ENCODE measurements at regions not wholly inside any gene's neighbourhood (a gene's known extent, or its start where the extent isn't known, plus 50 kb on each side); places are given as distances from the start of the nearest gene placed in this dataset.

GRCh38 chr12:33649992-33650391, 210.4 kb upstream of the SYT10 start:
- Histone ChIP-seq H3K23ac (ENCODE audit: low read length) (no peak overlapping the region), H2BK120ac (ENCODE audit: low read depth, low read length) (no peak overlapping the region), H2BK5ac (ENCODE audit: low read length) (no peak overlapping the region), H3K18ac (ENCODE audit: low read length) (no peak overlapping the region), H4K8ac (ENCODE audit: low read depth, low read length) (no peak overlapping the region), H3K9ac (ENCODE audit: low read length) (no peak overlapping the region), H3K36me3 (ENCODE audit: control insufficient read depth, insufficient read depth, low read length) (no peaks in the 10 kb centered on the region), H3K79me2 (ENCODE audit: control insufficient read depth, insufficient read depth, low read length) (no peaks in the 10 kb centered on the region), H3K4me2 (ENCODE audit: low read length) (no peak overlapping the region), H2AK5ac (ENCODE audit: low read length) (no peak overlapping the region), H3K27ac (ENCODE audit: low read depth, low read length) (no peak overlapping the region), H3K56ac (ENCODE audit: low read length) (no peak overlapping the region), H3K4me1 (ENCODE audit: control insufficient read depth, low read depth, low read length) (no peaks in the 10 kb centered on the region), H2BK15ac (replicated peaks; ENCODE audit: low read depth) (no peak overlapping the region), H3K27me3 (ENCODE audit: insufficient read depth, low read length, poor library complexity) (no peaks in the 10 kb centered on the region), H3K4ac (ENCODE audit: low read depth, low read length) (no peak overlapping the region), H4K5ac (ENCODE audit: low read length) (no peak overlapping the region), H3K4me3 (ENCODE audit: low read length) (no peak overlapping the region), H3K79me1 (ENCODE audit: low read length) (no peaks in the 10 kb centered on the region)
- no CpG with 5 or more reads among the region's 4 CpGs for WGBS (ENCODE audit: extremely low coverage, insufficient coverage, low lambda C conversion rate)
- DNase-seq, result no peak

- Histone ChIP-seq H3K27me3 (ENCODE audit: insufficient read depth, low read length, poor library complexity) (no peaks in the 10 kb centered on the region), H2BK120ac (ENCODE audit: low read depth, low read length) (no peak overlapping the region), H3K4me1 (ENCODE audit: control insufficient read depth, low read depth, low read length) (no peaks in the 10 kb centered on the region), H4K8ac (ENCODE audit: low read depth, low read length) (no peak overlapping the region), H3K27ac (ENCODE audit: low read depth, low read length) (no peak overlapping the region), H3K79me1 (ENCODE audit: low read length) (no peaks in the 10 kb centered on the region), H2BK15ac (replicated peaks; ENCODE audit: low read depth) (no peak overlapping the region), H2BK5ac (ENCODE audit: low read length) (no peak overlapping the region), H3K79me2 (ENCODE audit: control insufficient read depth, insufficient read depth, low read length) (no peaks in the 10 kb centered on the region), H3K56ac (ENCODE audit: low read length) (no peak overlapping the region), H3K4me2 (ENCODE audit: low read length) (no peak overlapping the region), H3K18ac (ENCODE audit: low read length) (no peak overlapping the region), H3K9ac (ENCODE audit: low read length) (no peak overlapping the region), H3K4ac (ENCODE audit: low read depth, low read length) (no peak overlapping the region), H3K23ac (ENCODE audit: low read length) (no peak overlapping the region), H2AK5ac (ENCODE audit: low read length) (no peak overlapping the region), H3K36me3 (ENCODE audit: control insufficient read depth, insufficient read depth, low read length) (no peaks in the 10 kb centered on the region), H3K4me3 (ENCODE audit: low read length) (no peak overlapping the region), H4K5ac (ENCODE audit: low read length) (no peak overlapping the region)
- no peak for DNase-seq
Observed at GRCh38 chr12:33650832-33651231, 211.2 kb upstream of the SYT10 start.

GRCh38 chr12:33653362-33653761, 213.7 kb upstream of the SYT10 start:
- Histone ChIP-seq H3K23ac (ENCODE audit: low read length) (no peak overlapping the region), H2BK120ac (ENCODE audit: low read depth, low read length) (no peak overlapping the region), H3K9ac (ENCODE audit: low read length) (no peak overlapping the region), H2BK15ac (replicated peaks; ENCODE audit: low read depth) (no peak overlapping the region), H4K8ac (ENCODE audit: low read depth, low read length) (no peak overlapping the region), H3K56ac (ENCODE audit: low read length) (no peak overlapping the region), H4K5ac (ENCODE audit: low read length) (no peak overlapping the region), H3K18ac (ENCODE audit: low read length) (no peak overlapping the region), H3K4me2 (ENCODE audit: low read length) (no peak overlapping the region), H3K79me2 (ENCODE audit: control insufficient read depth, insufficient read depth, low read length) (no peaks in the 10 kb centered on the region), H2AK5ac (ENCODE audit: low read length) (no peak overlapping the region), H3K4me3 (ENCODE audit: low read length) (no peak overlapping the region), H2BK5ac (ENCODE audit: low read length) (no peak overlapping the region), H3K4me1 (ENCODE audit: control insufficient read depth, low read depth, low read length) (no peaks in the 10 kb centered on the region), H3K4ac (ENCODE audit: low read depth, low read length) (no peak overlapping the region), H3K27me3 (ENCODE audit: insufficient read depth, low read length, poor library complexity) (no peaks in the 10 kb centered on the region), H3K27ac (ENCODE audit: low read depth, low read length) (no peak overlapping the region), H3K36me3 (ENCODE audit: control insufficient read depth, insufficient read depth, low read length) (no peaks in the 10 kb centered on the region), H3K79me1 (ENCODE audit: low read length) (no peaks in the 10 kb centered on the region)
- no peak for DNase-seq
- no CpG with 5 or more reads among the region's 3 CpGs for WGBS (ENCODE audit: extremely low coverage, insufficient coverage, low lambda C conversion rate)

GRCh38 chr12:33654313-33654712, 214.7 kb upstream of the SYT10 start:
- H2BK5ac ChIP-seq (ENCODE audit: low read length), result no peak overlapping the region
- no peak overlapping the region for H3K23ac ChIP-seq (ENCODE audit: low read length)
- H4K8ac ChIP-seq (ENCODE audit: low read depth, low read length), result no peak overlapping the region
- no peaks in the 10 kb centered on the region for H3K79me2 ChIP-seq (ENCODE audit: control insufficient read depth, insufficient read depth, low read length)
- no peak overlapping the region for H2AK5ac ChIP-seq (ENCODE audit: low read length)
- H3K56ac ChIP-seq (ENCODE audit: low read length), result no peak overlapping the region
- no peaks in the 10 kb centered on the region for H3K79me1 ChIP-seq (ENCODE audit: low read length)
- WGBS (ENCODE audit: extremely low coverage, insufficient coverage, low lambda C conversion rate), result no CpG with 5 or more reads among the region's 1 CpG
- H3K18ac ChIP-seq (ENCODE audit: low read length), result no peak overlapping the region
- H3K4ac ChIP-seq (ENCODE audit: low read depth, low read length), result no peak overlapping the region
- no peak for DNase-seq
- H4K5ac ChIP-seq (ENCODE audit: low read length), result no peak overlapping the region
- no peak overlapping the region for H3K9ac ChIP-seq (ENCODE audit: low read length)
- H2BK15ac ChIP-seq (replicated peaks; ENCODE audit: low read depth), result no peak overlapping the region
- no peaks in the 10 kb centered on the region for H3K27me3 ChIP-seq (ENCODE audit: insufficient read depth, low read length, poor library complexity)
- H2BK120ac ChIP-seq (ENCODE audit: low read depth, low read length), result no peak overlapping the region
- no peak overlapping the region for H3K4me2 ChIP-seq (ENCODE audit: low read length)
- no peaks in the 10 kb centered on the region for H3K4me1 ChIP-seq (ENCODE audit: control insufficient read depth, low read depth, low read length)
- H3K27ac ChIP-seq (ENCODE audit: low read depth, low read length), result no peak overlapping the region
- no peaks in the 10 kb centered on the region for H3K36me3 ChIP-seq (ENCODE audit: control insufficient read depth, insufficient read depth, low read length)
- H3K4me3 ChIP-seq (ENCODE audit: low read length), result no peak overlapping the region

GRCh38 chr12:33663000-33663654, 223.5 kb upstream of the SYT10 start:
- H2BK5ac ChIP-seq (ENCODE audit: low read length), result no peak overlapping the region
- no peaks in the 10 kb centered on the region for H3K4me1 ChIP-seq (ENCODE audit: control insufficient read depth, low read depth, low read length)
- no peak for DNase-seq
- no peak overlapping the region for H3K4me3 ChIP-seq (ENCODE audit: low read length)
- no peak overlapping the region for H4K5ac ChIP-seq (ENCODE audit: low read length)
- H3K27me3 ChIP-seq (ENCODE audit: insufficient read depth, low read length, poor library complexity), result no peaks in the 10 kb centered on the region
- H3K79me1 ChIP-seq (ENCODE audit: low read length), result no peaks in the 10 kb centered on the region
- no peaks in the 10 kb centered on the region for H3K36me3 ChIP-seq (ENCODE audit: control insufficient read depth, insufficient read depth, low read length)
- H3K56ac ChIP-seq (ENCODE audit: low read length), result no peak overlapping the region
- H3K79me2 ChIP-seq (ENCODE audit: control insufficient read depth, insufficient read depth, low read length), result no peaks in the 10 kb centered on the region
- no peak overlapping the region for H2BK120ac ChIP-seq (ENCODE audit: low read depth, low read length)
- no peak overlapping the region for H2BK15ac ChIP-seq (replicated peaks; ENCODE audit: low read depth)
- H3K4me2 ChIP-seq (ENCODE audit: low read length), result no peak overlapping the region
- no peak overlapping the region for H3K18ac ChIP-seq (ENCODE audit: low read length)
- no peak overlapping the region for H3K27ac ChIP-seq (ENCODE audit: low read depth, low read length)
- no peak overlapping the region for H3K23ac ChIP-seq (ENCODE audit: low read length)
- no peak overlapping the region for H3K9ac ChIP-seq (ENCODE audit: low read length)
- no CpG with 5 or more reads among the region's 4 CpGs for WGBS (ENCODE audit: extremely low coverage, insufficient coverage, low lambda C conversion rate)
- H3K4ac ChIP-seq (ENCODE audit: low read depth, low read length), result no peak overlapping the region
- no peak overlapping the region for H4K8ac ChIP-seq (ENCODE audit: low read depth, low read length)
- no peak overlapping the region for H2AK5ac ChIP-seq (ENCODE audit: low read length)

- Histone ChIP-seq H3K4me1 (ENCODE audit: control insufficient read depth, low read depth, low read length) (no peaks in the 10 kb centered on the region), H2BK15ac (replicated peaks; ENCODE audit: low read depth) (no peak overlapping the region), H2BK5ac (ENCODE audit: low read length) (no peak overlapping the region), H3K23ac (ENCODE audit: low read length) (no peak overlapping the region), H4K8ac (ENCODE audit: low read depth, low read length) (no peak overlapping the region), H3K79me1 (ENCODE audit: low read length) (no peaks in the 10 kb centered on the region), H3K56ac (ENCODE audit: low read length) (no peak overlapping the region), H3K27me3 (ENCODE audit: insufficient read depth, low read length, poor library complexity) (no peaks in the 10 kb centered on the region), H3K9ac (ENCODE audit: low read length) (no peak overlapping the region), H2BK120ac (ENCODE audit: low read depth, low read length) (no peak overlapping the region), H3K4me2 (ENCODE audit: low read length) (no peak overlapping the region), H3K27ac (ENCODE audit: low read depth, low read length) (no peak overlapping the region), H3K18ac (ENCODE audit: low read length) (no peak overlapping the region), H3K79me2 (ENCODE audit: control insufficient read depth, insufficient read depth, low read length) (no peaks in the 10 kb centered on the region), H4K5ac (ENCODE audit: low read length) (no peak overlapping the region), H3K4me3 (ENCODE audit: low read length) (no peak overlapping the region), H3K36me3 (ENCODE audit: control insufficient read depth, insufficient read depth, low read length) (no peaks in the 10 kb centered on the region), H3K4ac (ENCODE audit: low read depth, low read length) (no peak overlapping the region), H2AK5ac (ENCODE audit: low read length) (no peak overlapping the region)
- DNase-seq, result no peak
- no CpG with 5 or more reads among the region's 2 CpGs for WGBS (ENCODE audit: extremely low coverage, insufficient coverage, low lambda C conversion rate)
Observed at GRCh38 chr12:33669349-33669748, 229.7 kb upstream of the SYT10 start.

All from mesendoderm (in vitro differentiated cells).